GM19043 (cell line): ENCODE measurements at regions not wholly inside any gene's neighbourhood (a gene's known extent, or its start where the extent isn't known, plus 50 kb on each side); places are given as distances from the start of the nearest gene placed in this dataset.

ENCODE experiments used
- ATAC-seq: cut with Tn5 transposase; IDR thresholded peaks from one replicate; pipeline ENCODE4 v1.9.1; 2021; ENCODE audit warnings: low read depth; ENCODE audit not compliant: unreplicated experiment

- no peak for ATAC-seq
These were observed 250.3 kb downstream of the GPR37 start for GRCh38 chr7:124515106-124515830.

- no peak for ATAC-seq
These were observed 251.1 kb downstream of the GPR37 start for GRCh38 chr7:124514471-124514870.

- ATAC-seq = no peak
These were observed 268.4 kb downstream of the GPR37 start for GRCh38 chr7:124497176-124497575.

- ATAC-seq = no peak
These were observed 275.7 kb downstream of the GPR37 start for GRCh38 chr7:124489925-124490324.

GRCh38 chr7:124489082-124489819 is 276.3 kb downstream of the GPR37 start:
- no peak for ATAC-seq

GRCh38 chr7:124482229-124482628 is 283.4 kb downstream of the GPR37 start:
- ATAC-seq = no peak

GRCh38 chr7:124480821-124481290 is 284.7 kb downstream of the GPR37 start:
- no peak for ATAC-seq

GRCh38 chr7:124480036-124480820 is 285.4 kb downstream of the GPR37 start:
- no peak for ATAC-seq

- ATAC-seq = no peak
These were observed 303.3 kb downstream of the GPR37 start for GRCh38 chr7:124462249-124462648.

GRCh38 chr7:124460555-124460954 is 305.0 kb downstream of the GPR37 start:
- no peak for ATAC-seq

- no peak for ATAC-seq
These were observed 305.5 kb downstream of the GPR37 start for GRCh38 chr7:124460056-124460450.

- ATAC-seq = no peak
These were observed 306.2 kb downstream of the GPR37 start for GRCh38 chr7:124459101-124460055.

GRCh38 chr7:124457841-124458240 is 307.8 kb downstream of the GPR37 start:
- no peak for ATAC-seq

- ATAC-seq = no peak
These were observed 309.3 kb downstream of the GPR37 start for GRCh38 chr7:124456286-124456685.

- no peak for ATAC-seq
These were observed 313.4 kb downstream of the GPR37 start for GRCh38 chr7:124452186-124452585.

- ATAC-seq = no peak
These were observed 315.7 kb downstream of the GPR37 start for GRCh38 chr7:124449896-124450295.

GRCh38 chr7:124444696-124445480 is 320.7 kb downstream of the GPR37 start:
- ATAC-seq = no peak

GRCh38 chr7:124443762-124444161 is 321.8 kb downstream of the GPR37 start:
- no peak for ATAC-seq

- ATAC-seq = no peak
These were observed 325.5 kb downstream of the GPR37 start for GRCh38 chr7:124440081-124440480.
